ENCODE measurements at regions not wholly inside any gene's neighbourhood (a gene's known extent, or its start where the extent isn't known, plus 50 kb on each side); places are given as distances from the start of the nearest gene placed in this dataset.

DNA sequence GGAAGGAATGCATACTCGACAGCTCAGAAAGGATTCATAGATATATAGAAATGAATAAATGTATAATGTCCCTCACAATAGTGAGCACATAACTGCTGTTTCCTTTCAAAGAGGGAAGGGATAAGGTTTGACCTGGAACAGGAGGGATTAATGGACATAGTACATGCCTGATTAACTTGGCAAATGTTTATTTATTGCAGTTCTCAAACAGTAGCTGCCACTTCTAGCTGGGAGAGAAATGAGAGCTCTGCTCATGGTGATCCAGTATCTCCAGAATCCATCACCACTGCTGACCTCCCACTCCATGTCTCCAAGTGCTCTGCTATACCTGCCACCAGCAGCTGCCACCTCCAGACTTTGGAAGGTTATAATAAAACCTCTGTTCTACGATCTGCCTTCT lies 108.1 kb downstream of the LRIG3 start:
- Mint-ChIP-seq H3K9me3 (no peaks in the 10 kb centered on the region), H3K4me3 (no peak overlapping the region), H3K27me3 (no peaks in the 10 kb centered on the region), H3K36me3 (ENCODE audit: low read depth) (no peaks in the 10 kb centered on the region), H3K4me1 (ENCODE audit: low read depth) (no peaks in the 10 kb centered on the region), H3K27ac (no peak overlapping the region)
- CTCF ChIA-PET: no interaction called here
- intact Hi-C loops (cut with micrococcal nuclease): no loop called here
- DNase-seq (no peak), ATAC-seq (no peak)
- TF ChIP-seq, protein P1, sequence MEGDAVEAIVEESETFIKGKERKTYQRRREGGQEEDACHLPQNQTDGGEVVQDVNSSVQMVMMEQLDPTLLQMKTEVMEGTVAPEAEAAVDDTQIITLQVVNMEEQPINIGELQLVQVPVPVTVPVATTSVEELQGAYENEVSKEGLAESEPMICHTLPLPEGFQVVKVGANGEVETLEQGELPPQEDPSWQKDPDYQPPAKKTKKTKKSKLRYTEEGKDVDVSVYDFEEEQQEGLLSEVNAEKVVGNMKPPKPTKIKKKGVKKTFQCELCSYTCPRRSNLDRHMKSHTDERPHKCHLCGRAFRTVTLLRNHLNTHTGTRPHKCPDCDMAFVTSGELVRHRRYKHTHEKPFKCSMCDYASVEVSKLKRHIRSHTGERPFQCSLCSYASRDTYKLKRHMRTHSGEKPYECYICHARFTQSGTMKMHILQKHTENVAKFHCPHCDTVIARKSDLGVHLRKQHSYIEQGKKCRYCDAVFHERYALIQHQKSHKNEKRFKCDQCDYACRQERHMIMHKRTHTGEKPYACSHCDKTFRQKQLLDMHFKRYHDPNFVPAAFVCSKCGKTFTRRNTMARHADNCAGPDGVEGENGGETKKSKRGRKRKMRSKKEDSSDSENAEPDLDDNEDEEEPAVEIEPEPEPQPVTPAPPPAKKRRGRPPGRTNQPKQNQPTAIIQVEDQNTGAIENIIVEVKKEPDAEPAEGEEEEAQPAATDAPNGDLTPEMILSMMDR (IDR thresholded peaks at IDR 0.05): no peak
- POLR2A ChIA-PET: no interaction called here

DNA sequence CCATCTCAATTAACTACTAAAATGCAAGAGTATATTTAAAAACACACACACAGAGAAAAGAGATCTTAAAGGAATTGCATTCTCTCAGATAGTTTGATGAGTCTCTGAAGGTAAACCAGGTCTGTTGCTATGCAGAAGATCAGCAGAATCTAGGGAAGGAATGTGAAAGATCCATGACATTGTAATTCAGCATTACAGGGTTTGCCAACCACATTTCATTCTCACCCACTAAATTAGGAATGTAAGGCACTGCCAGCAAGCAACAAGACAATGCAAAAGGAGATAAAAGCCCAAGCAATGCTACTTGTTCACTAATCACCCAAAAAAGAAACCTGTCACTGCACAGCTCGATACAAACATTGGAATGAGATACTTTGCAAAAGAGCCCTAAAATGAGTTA lies 106.3 kb downstream of the LRIG3 start:
- DNase-seq: no peak
- Mint-ChIP-seq H3K36me3 (ENCODE audit: low read depth) (no peaks in the 10 kb centered on the region), H3K27me3 (no peaks in the 10 kb centered on the region), H3K27ac (no peak overlapping the region), H3K9me3 (no peaks in the 10 kb centered on the region), H3K4me3 (no peak overlapping the region), H3K4me1 (ENCODE audit: low read depth) (no peaks in the 10 kb centered on the region)
- ChIA-PET POLR2A (no interaction called here), CTCF (no interaction called here)
- TF ChIP-seq, protein P1 (IDR thresholded peaks at IDR 0.05): no peak
- no peak for ATAC-seq
- intact Hi-C loops (cut with micrococcal nuclease): no loop called here

DNA sequence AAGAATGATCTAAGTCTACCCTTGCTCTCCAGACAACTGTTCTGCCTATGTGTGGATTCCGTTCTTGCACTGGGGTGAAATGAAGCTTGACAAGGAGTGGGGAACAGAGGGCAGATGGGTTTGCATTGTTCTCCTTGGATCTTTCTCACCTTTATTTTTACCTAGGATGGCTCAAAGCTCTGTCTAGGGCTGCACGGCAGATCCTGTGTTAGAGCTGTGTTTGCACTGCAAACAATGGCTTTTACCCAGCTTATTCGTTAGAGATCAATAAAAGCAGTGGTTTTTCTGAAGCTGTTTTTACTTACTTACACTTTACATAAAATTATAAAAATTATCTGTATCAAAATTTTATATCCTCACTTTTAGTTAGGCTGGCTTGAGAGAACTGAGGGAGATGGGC lies 105.1 kb downstream of the LRIG3 start:
- Mint-ChIP-seq H3K4me3 (no peak overlapping the region), H3K4me1 (ENCODE audit: low read depth) (no peaks in the 10 kb centered on the region), H3K9me3 (no peaks in the 10 kb centered on the region), H3K27me3 (no peaks in the 10 kb centered on the region), H3K27ac (no peak overlapping the region), H3K36me3 (ENCODE audit: low read depth) (no peaks in the 10 kb centered on the region)
- no peak for ATAC-seq
- intact Hi-C loops (cut with micrococcal nuclease): no loop called here
- ChIA-PET CTCF (no interaction called here), POLR2A (no interaction called here)
- TF ChIP-seq, protein P1 (IDR thresholded peaks at IDR 0.05): no peak
- DNase-seq: no peak

DNA sequence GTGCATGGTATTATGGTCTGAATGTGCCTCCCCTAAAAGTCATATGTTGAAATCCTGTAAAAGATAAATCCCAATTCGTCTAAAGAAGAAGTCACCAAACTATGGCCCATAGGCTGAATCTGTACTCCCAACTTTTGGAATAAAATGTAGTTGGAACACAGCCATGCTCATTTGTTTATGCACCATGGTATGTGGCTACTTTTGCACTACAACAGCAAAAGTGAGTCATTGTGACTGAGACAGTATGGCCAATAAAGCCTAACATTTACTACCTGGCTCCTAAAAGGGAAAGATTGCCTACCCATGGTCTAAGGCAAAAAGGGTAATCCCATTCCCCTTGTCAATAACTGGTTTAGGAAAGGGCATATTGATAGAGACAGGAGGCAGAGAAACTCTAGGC lies 101.8 kb downstream of the LRIG3 start:
- Mint-ChIP-seq H3K9me3 (peaks cover 2% of the 10 kb centered on the region), H3K4me1 (ENCODE audit: low read depth) (no peaks in the 10 kb centered on the region), H3K27ac (no peak overlapping the region), H3K36me3 (ENCODE audit: low read depth) (no peaks in the 10 kb centered on the region), H3K27me3 (no peaks in the 10 kb centered on the region), H3K4me3 (no peak overlapping the region)
- POLR2A ChIA-PET: no interaction called here
- ATAC-seq (no peak), DNase-seq (no peak)
- TF ChIP-seq, protein P1 (IDR thresholded peaks at IDR 0.05): no peak
- CTCF ChIA-PET: no interaction called here
- intact Hi-C loops (cut with micrococcal nuclease): no loop called here

DNA sequence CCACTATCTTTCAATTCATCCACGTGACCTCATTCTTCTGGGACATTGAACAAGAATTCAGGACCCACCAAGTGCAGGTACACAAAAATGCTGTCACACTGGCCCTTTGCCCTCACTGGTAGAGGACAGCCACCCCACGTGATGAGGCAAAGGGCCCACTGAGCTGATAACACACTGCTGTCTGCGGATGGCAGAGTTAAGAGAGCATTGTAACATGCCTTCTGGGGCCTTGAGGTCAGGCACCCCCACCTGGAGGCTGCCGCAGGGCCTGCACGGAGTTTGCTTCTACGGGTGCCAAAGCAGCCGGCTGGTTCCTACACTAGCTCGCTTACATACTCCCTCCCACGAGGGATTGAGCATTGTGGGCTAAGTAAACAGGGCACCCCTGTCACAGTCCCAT lies 101.0 kb downstream of the LRIG3 start:
- Mint-ChIP-seq H3K27ac (no peak overlapping the region), H3K4me3 (no peak overlapping the region), H3K27me3 (no peaks in the 10 kb centered on the region), H3K36me3 (ENCODE audit: low read depth) (no peaks in the 10 kb centered on the region), H3K9me3 (peaks cover 2% of the 10 kb centered on the region), H3K4me1 (ENCODE audit: low read depth) (no peaks in the 10 kb centered on the region)
- intact Hi-C loops (cut with micrococcal nuclease): no loop called here
- POLR2A ChIA-PET: no interaction called here
- ATAC-seq: no peak
- no peak for DNase-seq
- TF ChIP-seq, protein P1 (IDR thresholded peaks at IDR 0.05): no peak
- CTCF ChIA-PET: no interaction called here
